GM23338 (cell line): ENCODE measurements at regions not wholly inside any gene's neighbourhood (a gene's known extent, or its start where the extent isn't known, plus 50 kb on each side); places are given as distances from the start of the nearest gene placed in this dataset.

ENCODE experiments used
- ATAC-seq: fragments of 200-7000 bp; cut with Tn5 transposase; 3 replicates; pipeline ENCODE4 v1.9.1; 2020
- DNase-seq: peaks from one replicate; pipeline ENCODE4 v3.0.0-alpha.2; 2015; ENCODE audit warnings: low spot score
- H2AFZ ChIP-seq: fragments of 200-600 bp; sonication (generic); 2 replicates; pipeline ENCODE4 v1.8.0; 2016; ENCODE audit warnings: antibody characterized with exemption, mild to moderate bottlenecking, moderate library complexity
- H3F3A ChIP-seq: fragments of 200-600 bp; sonication (generic); replicated peaks from 2 replicates; pipeline ENCODE4 v1.8.0; 2017; ENCODE audit warnings: antibody characterized with exemption, mixed run types, low read depth
- H3K27ac ChIP-seq: fragments of 200-600 bp; sonication (generic); 2 replicates; pipeline ENCODE4 v1.6.1; 2016; ENCODE audit warnings: low read depth
- H3K27me3 ChIP-seq: fragments of 200-600 bp; sonication (generic); 2 replicates; pipeline ENCODE4 v1.8.0; 2016; ENCODE audit warnings: mild to moderate bottlenecking, mixed run types, moderate library complexity; ENCODE audit not compliant: insufficient read depth
- H3K36me3 ChIP-seq: fragments of 200-600 bp; sonication (generic); 2 replicates; pipeline ENCODE4 v1.8.0; 2016; ENCODE audit warnings: mild to moderate bottlenecking; ENCODE audit not compliant: insufficient read depth
- H3K4me1 ChIP-seq: fragments of 200-600 bp; sonication (generic); 2 replicates; pipeline ENCODE4 v1.8.0; 2016; ENCODE audit warnings: mild to moderate bottlenecking, moderate library complexity; ENCODE audit not compliant: insufficient read depth
- H3K4me2 ChIP-seq: fragments of 200-600 bp; sonication (generic); 2 replicates; pipeline ENCODE4 v1.7.1; 2017; ENCODE audit warnings: mixed run types
- H3K4me3 ChIP-seq: fragments of 200-600 bp; sonication (generic); 2 replicates; pipeline ENCODE4 v1.6.1; 2016; ENCODE audit warnings: mixed run types
- H3K79me2 ChIP-seq: fragments of 200-600 bp; sonication (generic); replicated peaks from 2 replicates; pipeline ENCODE4 v1.8.0; 2017; ENCODE audit warnings: mild to moderate bottlenecking; ENCODE audit not compliant: insufficient read depth
- H3K9me2 ChIP-seq: fragments of 200-600 bp; sonication (generic); 2 replicates; pipeline ENCODE4 v1.8.0; 2017; ENCODE audit not compliant: insufficient read depth
- H4K20me1 ChIP-seq: fragments of 200-600 bp; sonication (generic); replicated peaks from 2 replicates; pipeline ENCODE4 v1.8.0; 2017; ENCODE audit warnings: mild to moderate bottlenecking; ENCODE audit not compliant: insufficient read depth
- H3K27ac Mint-ChIP-seq: 2 replicates; pipeline ENCODE4 v1.8.0; 2020; ENCODE audit warnings: inconsistent platforms, mild to moderate bottlenecking, moderate library complexity, mixed read lengths
- H3K27me3 Mint-ChIP-seq: 3 replicates; pipeline ENCODE4 v1.8.0; 2022; ENCODE audit warnings: low read depth, mild to moderate bottlenecking, moderate library complexity, mixed read lengths, inconsistent platforms; ENCODE audit not compliant: insufficient read depth, poor library complexity
- H3K36me3 Mint-ChIP-seq: 3 replicates; pipeline ENCODE4 v1.8.0; 2021; ENCODE audit warnings: low read depth, mild to moderate bottlenecking, inconsistent platforms, moderate library complexity, mixed read lengths
- H3K4me1 Mint-ChIP-seq: 3 replicates; pipeline ENCODE4 v1.8.0; 2020; ENCODE audit warnings: mild to moderate bottlenecking, inconsistent platforms, mixed read lengths
- H3K4me3 Mint-ChIP-seq: 3 replicates; pipeline ENCODE4 v1.8.0; 2021; ENCODE audit warnings: moderate library complexity, mild to moderate bottlenecking, inconsistent platforms, mixed read lengths
- H3K9me3 Mint-ChIP-seq: 3 replicates; pipeline ENCODE4 v1.8.0; 2020; ENCODE audit warnings: moderate library complexity, mild to moderate bottlenecking, inconsistent platforms, mixed read lengths
- CREB1 ChIP-seq: fragments of 250-450 bp; sonication (Bioruptor Pico); IDR thresholded peaks from 2 replicates; pipeline ENCODE4 v1.5.0; 2020; ENCODE audit warnings: low read depth, mild to moderate bottlenecking, moderate library complexity
- EZH2phosphoT487 ChIP-seq: fragments of 200-600 bp; sonication (generic); IDR thresholded peaks from one replicate; pipeline ENCODE4 v1.8.1; 2018; ENCODE audit warnings: antibody characterized with exemption; ENCODE audit not compliant: unreplicated experiment
- NANOG ChIP-seq: IDR thresholded peaks from 2 replicates; pipeline ENCODE4 v1.6.1; 2016; ENCODE audit warnings: antibody characterized with exemption, borderline replicate concordance
- TF ChIP-seq, protein P1 (sequence below): fragments of 250-450 bp; sonication (Bioruptor Pico); IDR thresholded peaks from 2 replicates; pipeline ENCODE4 v1.5.0; 2020; ENCODE audit warnings: mild to moderate bottlenecking, moderate library complexity
- TF ChIP-seq, protein P2 (sequence below), 2 experiments: fragments of 200-600 bp in 1 of 2; sonication (generic) in 1 of 2; conservative IDR thresholded peaks; 2 replicates each; pipeline versions ENCODE4 v1.5.1 to v1.6.1; 2016 to 2017; ENCODE audit warnings: antibody characterized with exemption in 2 of 2, low read depth in 2 of 2, mild to moderate bottlenecking in 2 of 2, moderate library complexity in 1 of 2
- TF ChIP-seq, protein P3 (sequence below): IDR thresholded peaks from 2 replicates; pipeline ENCODE4 v1.6.1; 2016; ENCODE audit warnings: antibody characterized with exemption

DNA sequence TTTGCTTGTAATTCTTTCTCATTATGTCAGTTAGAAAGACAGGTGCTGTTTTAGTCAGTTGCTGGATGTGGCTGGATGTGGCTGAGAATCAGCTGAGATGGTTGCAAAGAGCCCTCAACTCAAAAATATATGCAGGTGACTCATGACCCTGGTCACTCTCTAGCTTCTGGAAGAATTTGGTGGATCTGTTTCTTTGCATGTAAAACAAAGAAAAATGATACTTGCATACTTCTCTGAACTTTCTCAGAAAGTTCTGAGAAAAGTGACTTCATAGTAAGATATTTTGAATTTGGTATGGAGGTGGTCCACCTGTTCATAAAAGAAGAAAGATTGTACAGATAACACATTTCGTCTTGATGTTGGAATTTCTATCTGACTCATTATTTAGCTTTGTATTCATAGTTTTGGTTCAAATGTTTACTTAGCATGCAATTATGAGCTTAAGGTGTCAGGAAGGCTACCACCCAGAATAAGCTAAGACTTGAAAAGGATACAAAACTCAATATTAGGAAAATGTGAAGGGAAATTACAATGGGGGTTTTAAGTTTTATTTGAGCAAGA lies 163.2 kb upstream of the OLIG3 start (continued):
- TF ChIP-seq, protein P1, sequence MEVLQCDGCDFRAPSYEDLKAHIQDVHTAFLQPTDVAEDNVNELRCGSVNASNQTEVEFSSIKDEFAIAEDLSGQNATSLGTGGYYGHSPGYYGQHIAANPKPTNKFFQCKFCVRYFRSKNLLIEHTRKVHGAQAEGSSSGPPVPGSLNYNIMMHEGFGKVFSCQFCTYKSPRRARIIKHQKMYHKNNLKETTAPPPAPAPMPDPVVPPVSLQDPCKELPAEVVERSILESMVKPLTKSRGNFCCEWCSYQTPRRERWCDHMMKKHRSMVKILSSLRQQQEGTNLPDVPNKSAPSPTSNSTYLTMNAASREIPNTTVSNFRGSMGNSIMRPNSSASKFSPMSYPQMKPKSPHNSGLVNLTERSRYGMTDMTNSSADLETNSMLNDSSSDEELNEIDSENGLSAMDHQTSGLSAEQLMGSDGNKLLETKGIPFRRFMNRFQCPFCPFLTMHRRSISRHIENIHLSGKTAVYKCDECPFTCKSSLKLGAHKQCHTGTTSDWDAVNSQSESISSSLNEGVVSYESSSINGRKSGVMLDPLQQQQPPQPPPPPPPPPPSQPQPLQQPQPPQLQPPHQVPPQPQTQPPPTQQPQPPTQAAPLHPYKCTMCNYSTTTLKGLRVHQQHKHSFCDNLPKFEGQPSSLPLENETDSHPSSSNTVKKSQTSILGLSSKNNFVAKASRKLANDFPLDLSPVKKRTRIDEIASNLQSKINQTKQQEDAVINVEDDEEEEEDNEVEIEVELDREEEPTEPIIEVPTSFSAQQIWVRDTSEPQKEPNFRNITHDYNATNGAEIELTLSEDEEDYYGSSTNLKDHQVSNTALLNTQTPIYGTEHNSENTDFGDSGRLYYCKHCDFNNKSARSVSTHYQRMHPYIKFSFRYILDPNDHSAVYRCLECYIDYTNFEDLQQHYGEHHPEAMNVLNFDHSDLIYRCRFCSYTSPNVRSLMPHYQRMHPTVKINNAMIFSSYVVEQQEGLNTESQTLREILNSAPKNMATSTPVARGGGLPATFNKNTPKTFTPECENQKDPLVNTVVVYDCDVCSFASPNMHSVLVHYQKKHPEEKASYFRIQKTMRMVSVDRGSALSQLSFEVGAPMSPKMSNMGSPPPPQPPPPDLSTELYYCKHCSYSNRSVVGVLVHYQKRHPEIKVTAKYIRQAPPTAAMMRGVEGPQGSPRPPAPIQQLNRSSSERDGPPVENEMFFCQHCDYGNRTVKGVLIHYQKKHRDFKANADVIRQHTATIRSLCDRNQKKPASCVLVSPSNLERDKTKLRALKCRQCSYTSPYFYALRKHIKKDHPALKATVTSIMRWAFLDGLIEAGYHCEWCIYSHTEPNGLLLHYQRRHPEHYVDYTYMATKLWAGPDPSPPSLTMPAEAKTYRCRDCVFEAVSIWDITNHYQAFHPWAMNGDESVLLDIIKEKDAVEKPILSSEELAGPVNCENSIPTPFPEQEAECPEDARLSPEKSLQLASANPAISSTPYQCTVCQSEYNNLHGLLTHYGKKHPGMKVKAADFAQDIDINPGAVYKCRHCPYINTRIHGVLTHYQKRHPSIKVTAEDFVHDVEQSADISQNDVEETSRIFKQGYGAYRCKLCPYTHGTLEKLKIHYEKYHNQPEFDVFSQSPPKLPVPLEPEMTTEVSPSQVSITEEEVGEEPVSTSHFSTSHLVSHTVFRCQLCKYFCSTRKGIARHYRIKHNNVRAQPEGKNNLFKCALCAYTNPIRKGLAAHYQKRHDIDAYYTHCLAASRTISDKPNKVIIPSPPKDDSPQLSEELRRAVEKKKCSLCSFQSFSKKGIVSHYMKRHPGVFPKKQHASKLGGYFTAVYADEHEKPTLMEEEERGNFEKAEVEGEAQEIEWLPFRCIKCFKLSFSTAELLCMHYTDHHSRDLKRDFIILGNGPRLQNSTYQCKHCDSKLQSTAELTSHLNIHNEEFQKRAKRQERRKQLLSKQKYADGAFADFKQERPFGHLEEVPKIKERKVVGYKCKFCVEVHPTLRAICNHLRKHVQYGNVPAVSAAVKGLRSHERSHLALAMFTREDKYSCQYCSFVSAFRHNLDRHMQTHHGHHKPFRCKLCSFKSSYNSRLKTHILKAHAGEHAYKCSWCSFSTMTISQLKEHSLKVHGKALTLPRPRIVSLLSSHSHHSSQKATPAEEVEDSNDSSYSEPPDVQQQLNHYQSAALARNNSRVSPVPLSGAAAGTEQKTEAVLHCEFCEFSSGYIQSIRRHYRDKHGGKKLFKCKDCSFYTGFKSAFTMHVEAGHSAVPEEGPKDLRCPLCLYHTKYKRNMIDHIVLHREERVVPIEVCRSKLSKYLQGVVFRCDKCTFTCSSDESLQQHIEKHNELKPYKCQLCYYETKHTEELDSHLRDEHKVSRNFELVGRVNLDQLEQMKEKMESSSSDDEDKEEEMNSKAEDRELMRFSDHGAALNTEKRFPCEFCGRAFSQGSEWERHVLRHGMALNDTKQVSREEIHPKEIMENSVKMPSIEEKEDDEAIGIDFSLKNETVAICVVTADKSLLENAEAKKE (CRISPR knock-in tag): no peak

DNA sequence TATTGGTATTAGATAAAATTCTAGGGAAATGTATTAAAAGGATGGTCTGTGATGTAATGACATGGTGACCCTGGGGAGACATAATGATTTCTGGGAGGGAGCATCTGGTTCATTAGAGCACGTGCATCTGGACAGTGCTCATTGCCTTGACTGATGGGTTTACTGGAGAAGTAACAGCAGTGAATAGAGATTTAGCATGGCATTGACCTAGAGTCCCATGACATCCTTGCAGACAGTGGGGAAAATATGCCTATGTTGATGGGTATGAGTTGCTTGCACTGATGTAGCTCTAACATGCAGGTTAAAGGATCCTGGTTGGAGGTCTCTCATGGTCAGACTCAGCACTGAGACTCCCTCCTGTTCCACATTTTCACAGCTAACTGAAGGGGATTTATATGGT lies 164.1 kb upstream of the OLIG3 start:
- Histone ChIP-seq H3F3A (no peaks in the 10 kb centered on the region), H3K9me2 (0 out of 2 replicates have a peak, but pooled peaks cover 8% of the 10 kb centered on the region), H4K20me1 (no peaks in the 10 kb centered on the region), H3K4me3 (no peak overlapping the region), H2AFZ (no peak overlapping the region), H3K4me2 (no peak overlapping the region), H3K4me1 (no peaks in the 10 kb centered on the region), H3K27me3 (no peaks in the 10 kb centered on the region), H3K79me2 (no peaks in the 10 kb centered on the region), H3K36me3 (peaks cover 7% of the 10 kb centered on the region; the same call in 1 of the 2 replicates), H3K27ac (no peak overlapping the region)
- no peak for DNase-seq
- peaks cover 44% of the 10 kb centered on the region for H3K9me3 Mint-ChIP-seq
- H3K36me3 Mint-ChIP-seq: peaks cover 13% of the 10 kb centered on the region; the same call in 2 of the 3 replicates
- no peak for ATAC-seq
- no peak overlapping the region for H3K27ac Mint-ChIP-seq
- no peaks in the 10 kb centered on the region for H3K4me1 Mint-ChIP-seq
- H3K4me3 Mint-ChIP-seq: no peak overlapping the region
- no peaks in the 10 kb centered on the region for H3K27me3 Mint-ChIP-seq
- TF ChIP-seq NANOG (no peak), EZH2phosphoT487 (no peak), CREB1 (CRISPR knock-in tag) (no peak)
- TF ChIP-seq, protein P1 (CRISPR knock-in tag): no peak
- TF ChIP-seq, protein P2, sequence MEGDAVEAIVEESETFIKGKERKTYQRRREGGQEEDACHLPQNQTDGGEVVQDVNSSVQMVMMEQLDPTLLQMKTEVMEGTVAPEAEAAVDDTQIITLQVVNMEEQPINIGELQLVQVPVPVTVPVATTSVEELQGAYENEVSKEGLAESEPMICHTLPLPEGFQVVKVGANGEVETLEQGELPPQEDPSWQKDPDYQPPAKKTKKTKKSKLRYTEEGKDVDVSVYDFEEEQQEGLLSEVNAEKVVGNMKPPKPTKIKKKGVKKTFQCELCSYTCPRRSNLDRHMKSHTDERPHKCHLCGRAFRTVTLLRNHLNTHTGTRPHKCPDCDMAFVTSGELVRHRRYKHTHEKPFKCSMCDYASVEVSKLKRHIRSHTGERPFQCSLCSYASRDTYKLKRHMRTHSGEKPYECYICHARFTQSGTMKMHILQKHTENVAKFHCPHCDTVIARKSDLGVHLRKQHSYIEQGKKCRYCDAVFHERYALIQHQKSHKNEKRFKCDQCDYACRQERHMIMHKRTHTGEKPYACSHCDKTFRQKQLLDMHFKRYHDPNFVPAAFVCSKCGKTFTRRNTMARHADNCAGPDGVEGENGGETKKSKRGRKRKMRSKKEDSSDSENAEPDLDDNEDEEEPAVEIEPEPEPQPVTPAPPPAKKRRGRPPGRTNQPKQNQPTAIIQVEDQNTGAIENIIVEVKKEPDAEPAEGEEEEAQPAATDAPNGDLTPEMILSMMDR (conservative IDR thresholded peaks at IDR 0.05; ENCODE audit: low read depth in 2 of 2): no peak
- TF ChIP-seq, protein P3, sequence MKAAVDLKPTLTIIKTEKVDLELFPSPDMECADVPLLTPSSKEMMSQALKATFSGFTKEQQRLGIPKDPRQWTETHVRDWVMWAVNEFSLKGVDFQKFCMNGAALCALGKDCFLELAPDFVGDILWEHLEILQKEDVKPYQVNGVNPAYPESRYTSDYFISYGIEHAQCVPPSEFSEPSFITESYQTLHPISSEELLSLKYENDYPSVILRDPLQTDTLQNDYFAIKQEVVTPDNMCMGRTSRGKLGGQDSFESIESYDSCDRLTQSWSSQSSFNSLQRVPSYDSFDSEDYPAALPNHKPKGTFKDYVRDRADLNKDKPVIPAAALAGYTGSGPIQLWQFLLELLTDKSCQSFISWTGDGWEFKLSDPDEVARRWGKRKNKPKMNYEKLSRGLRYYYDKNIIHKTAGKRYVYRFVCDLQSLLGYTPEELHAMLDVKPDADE: no peak
